Memory B cell (primary cell): ENCODE measurements at regions not wholly inside any gene's neighbourhood (a gene's known extent, or its start where the extent isn't known, plus 50 kb on each side); places are given as distances from the start of the nearest gene placed in this dataset.

Source experiments
- ATAC-seq: fragments of 150-1000 bp; cut with Tn5 transposase; 2 replicates; pipeline ENCODE4 v1.10.0; 2021; ENCODE audit warnings: low read depth, mild to moderate bottlenecking, moderate library complexity
- DNase-seq, 2 donors: peaks; one replicate each; pipeline ENCODE4 v3.0.0; 2022; ENCODE audit warnings: low spot score in 2 of 2
- H3K27ac Mint-ChIP-seq: one replicate; pipeline ENCODE4 v1.8.0; 2022; ENCODE audit warnings: mild to moderate bottlenecking, moderate library complexity, mixed read lengths
- H3K27me3 Mint-ChIP-seq: one replicate; pipeline ENCODE4 v1.8.0; 2022; ENCODE audit warnings: mixed read lengths
- H3K36me3 Mint-ChIP-seq: one replicate; pipeline ENCODE4 v1.8.0; 2022; ENCODE audit warnings: mild to moderate bottlenecking, mixed read lengths
- H3K4me1 Mint-ChIP-seq: one replicate; pipeline ENCODE4 v1.8.0; 2022; ENCODE audit warnings: mixed read lengths
- H3K4me3 Mint-ChIP-seq: one replicate; pipeline ENCODE4 v1.8.0; 2022; ENCODE audit warnings: mild to moderate bottlenecking, moderate library complexity, mixed read lengths
- H3K9me3 Mint-ChIP-seq: one replicate; pipeline ENCODE4 v1.8.0; 2022; ENCODE audit warnings: mixed read lengths

DNA sequence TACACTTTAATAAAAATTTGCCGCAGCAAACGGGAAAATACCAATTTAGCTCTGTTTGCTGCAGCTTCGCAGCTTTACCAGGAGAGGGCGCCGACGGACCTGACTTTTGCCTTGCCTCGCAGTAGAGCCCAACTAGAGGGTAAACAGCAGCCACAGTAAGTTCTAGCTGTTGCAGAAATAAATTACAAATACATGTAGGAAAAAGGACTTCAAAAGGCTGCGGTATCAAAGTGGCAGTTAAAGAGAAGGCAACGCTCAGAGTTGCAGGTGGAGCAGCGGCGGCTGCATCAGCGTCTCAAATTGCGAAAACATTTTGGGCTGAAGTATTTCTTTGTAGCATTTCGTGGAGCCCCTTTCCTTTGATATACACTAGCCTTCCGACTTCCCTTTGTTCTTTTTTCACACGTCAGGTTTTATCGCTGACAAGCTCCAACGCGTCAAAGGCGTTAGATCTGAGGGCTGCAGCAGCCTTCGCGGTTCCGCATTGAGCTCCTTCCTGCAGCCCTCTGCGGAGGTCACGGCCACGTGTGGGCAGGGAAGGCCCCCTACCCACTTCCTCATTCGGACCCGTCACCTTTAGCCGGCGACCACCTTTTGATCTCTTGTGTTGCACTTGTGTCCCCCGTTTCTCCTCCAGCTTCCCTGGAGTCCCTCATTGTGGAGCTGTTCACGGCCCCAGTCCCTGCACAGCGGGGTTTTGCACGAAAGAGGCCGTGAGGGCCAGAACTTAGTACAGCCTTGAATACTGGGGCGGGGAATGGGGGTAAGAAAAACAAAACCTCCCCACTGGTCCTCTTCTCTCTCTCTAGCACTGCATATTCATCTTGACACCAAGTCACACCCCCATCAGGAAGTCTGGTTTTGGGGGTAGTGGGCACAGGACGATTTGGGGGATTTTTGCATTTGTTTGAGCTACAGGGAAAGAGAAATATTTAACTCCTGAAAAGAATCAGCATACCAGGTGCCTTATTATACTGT, 72.8 kb downstream of the S1PR1 start:
- H3K36me3 Mint-ChIP-seq = peaks cover 20% of the 10 kb centered on the region
- H3K27me3 Mint-ChIP-seq = no peaks in the 10 kb centered on the region
- ATAC-seq = peak; percentile 81
- peak overlapping the region; percentile 89 for H3K4me3 Mint-ChIP-seq
- H3K27ac Mint-ChIP-seq = peak overlapping the region; percentile 90
- DNase-seq = peak; percentile 65 to 70
- peaks cover 61% of the 10 kb centered on the region for H3K4me1 Mint-ChIP-seq
- H3K9me3 Mint-ChIP-seq = no peaks in the 10 kb centered on the region

DNA sequence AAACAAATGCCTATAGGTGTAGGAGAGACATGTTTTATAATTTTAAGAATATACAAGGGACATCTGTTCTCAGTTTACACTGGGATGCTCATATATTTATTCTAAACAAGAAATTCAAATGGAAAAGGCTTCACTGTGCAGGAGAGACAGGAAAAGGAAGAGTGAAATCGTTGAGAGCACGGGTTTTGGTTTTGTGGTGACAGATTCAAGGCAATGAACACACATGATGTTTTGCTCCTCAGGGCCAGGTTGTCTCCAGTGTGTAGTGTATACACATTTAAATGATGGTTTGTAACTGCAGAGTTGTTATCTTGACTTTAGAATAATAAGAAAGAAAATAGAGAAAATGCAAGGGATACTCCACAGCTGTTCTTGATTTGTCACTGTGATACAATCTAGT, 73.7 kb downstream of the S1PR1 start:
- Mint-ChIP-seq H3K4me3 (peak overlapping the region; percentile 89), H3K27ac (peak overlapping the region; percentile 90), H3K27me3 (no peaks in the 10 kb centered on the region), H3K4me1 (peaks cover 59% of the 10 kb centered on the region), H3K9me3 (no peaks in the 10 kb centered on the region), H3K36me3 (peaks cover 13% of the 10 kb centered on the region)
- no peak for ATAC-seq
- no peak for DNase-seq

DNA sequence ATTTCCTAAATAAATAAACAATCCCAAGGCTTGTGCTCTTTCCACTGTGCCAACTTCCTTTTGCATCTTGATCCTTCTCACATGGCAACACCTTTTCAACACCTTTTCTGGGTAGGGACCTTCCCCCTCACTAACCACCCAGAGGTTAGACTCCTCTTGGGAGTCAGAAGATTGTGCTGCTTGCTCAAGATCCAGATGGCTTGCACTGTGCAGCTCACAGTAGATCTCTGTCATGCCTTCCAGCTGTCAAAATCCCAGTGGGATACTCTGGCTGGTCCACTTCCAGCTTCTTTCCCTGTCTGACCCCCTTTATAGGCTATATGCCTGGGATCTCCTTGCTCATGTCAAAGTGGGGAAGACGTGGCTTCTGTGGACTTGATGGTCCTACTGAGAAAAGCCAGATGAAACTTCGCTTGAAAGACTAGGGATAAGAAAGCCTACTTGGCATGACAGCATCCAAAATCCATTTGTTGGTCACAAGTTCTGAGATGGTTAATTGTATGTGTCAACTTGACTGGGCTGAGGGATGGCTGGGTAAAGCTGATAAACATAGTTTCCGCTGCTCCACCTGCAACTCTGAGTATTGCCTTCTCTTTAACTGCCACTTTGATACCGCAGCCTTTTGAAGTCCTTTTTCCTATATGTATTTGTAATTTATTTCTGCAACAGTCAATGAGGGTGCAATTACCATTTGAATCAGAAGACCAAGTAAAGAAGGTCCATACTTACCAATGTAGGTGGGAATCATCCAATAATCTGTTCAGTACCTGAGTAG, 74.5 kb downstream of the S1PR1 start:
- Mint-ChIP-seq H3K4me3 (no peak overlapping the region), H3K36me3 (peaks cover 11% of the 10 kb centered on the region), H3K4me1 (peaks cover 57% of the 10 kb centered on the region), H3K27ac (peak overlapping the region; percentile 90), H3K9me3 (no peaks in the 10 kb centered on the region), H3K27me3 (no peaks in the 10 kb centered on the region)
- ATAC-seq (no peak), DNase-seq (no peak)

DNA sequence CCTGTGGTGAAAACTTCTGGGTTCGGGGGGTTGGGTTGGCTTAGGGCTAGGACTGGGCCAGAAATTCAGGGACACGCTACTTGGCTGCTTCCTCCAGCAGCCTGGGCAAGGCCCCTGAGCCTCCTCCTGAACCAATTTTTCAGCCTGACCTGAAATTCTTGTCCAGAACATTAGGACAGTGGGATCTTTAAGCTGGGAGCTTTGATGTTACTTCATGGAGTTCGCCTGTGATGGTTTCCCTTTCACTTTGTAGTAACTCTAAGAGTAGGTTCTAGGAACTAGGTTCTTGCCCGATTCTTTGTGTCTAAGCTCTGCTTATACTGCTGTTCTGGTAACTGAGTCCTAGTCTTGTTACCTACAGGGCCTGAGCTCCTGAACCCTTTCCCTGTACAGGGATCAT, 75.3 kb downstream of the S1PR1 start:
- H3K9me3 Mint-ChIP-seq = no peaks in the 10 kb centered on the region
- peak overlapping the region; percentile 90 for H3K27ac Mint-ChIP-seq
- no peak for DNase-seq
- peaks cover 4% of the 10 kb centered on the region for H3K36me3 Mint-ChIP-seq
- ATAC-seq = no peak
- peak overlapping the region; percentile 8 for H3K4me3 Mint-ChIP-seq
- peaks cover 56% of the 10 kb centered on the region for H3K4me1 Mint-ChIP-seq
- no peaks in the 10 kb centered on the region for H3K27me3 Mint-ChIP-seq

DNA sequence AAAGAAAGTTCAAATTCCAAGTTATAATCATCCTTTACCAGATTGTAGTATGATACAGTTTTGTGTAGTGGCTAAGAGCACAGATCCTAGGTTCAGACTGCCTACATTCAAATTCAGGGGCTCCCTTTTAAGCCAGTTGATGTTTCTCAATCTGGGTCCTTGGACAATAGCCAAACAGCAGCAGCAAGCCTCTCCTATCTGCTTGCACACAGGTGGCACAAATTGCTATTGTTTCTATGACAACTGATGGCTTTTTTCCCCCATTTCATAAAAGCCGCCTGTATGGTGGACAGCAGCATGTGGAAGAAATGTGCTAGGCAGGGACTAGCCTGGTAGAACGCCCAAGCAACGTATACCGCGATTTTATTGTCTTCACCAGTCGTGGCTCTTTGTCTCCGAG, 76.5 kb downstream of the S1PR1 start:
- peaks cover 44% of the 10 kb centered on the region for H3K4me1 Mint-ChIP-seq
- no peaks in the 10 kb centered on the region for H3K27me3 Mint-ChIP-seq
- H3K36me3 Mint-ChIP-seq = no peaks in the 10 kb centered on the region
- no peak for DNase-seq
- ATAC-seq = no peak
- no peaks in the 10 kb centered on the region for H3K9me3 Mint-ChIP-seq
- H3K27ac Mint-ChIP-seq = peak overlapping the region; percentile 90
- H3K4me3 Mint-ChIP-seq = no peak overlapping the region

DNA sequence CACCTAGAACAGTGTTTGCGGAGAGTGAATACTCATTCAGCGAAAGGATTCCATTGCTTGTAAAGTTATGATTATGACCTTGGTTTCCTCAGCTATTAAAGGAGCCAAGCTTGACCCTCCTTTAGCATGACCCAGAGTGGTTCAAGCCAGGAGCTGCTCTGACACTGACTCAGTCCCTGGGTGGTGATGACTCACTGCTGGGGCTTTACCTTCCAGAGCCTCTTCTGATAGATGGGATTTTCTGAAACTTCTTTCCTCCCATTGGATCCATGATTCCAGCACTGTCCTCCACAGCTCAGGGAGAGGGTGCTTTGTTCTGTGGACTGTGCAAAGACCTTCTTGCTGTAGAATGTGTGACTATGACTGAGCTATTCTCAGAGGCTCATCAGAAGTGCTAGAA, 77.4 kb downstream of the S1PR1 start:
- Mint-ChIP-seq H3K27me3 (no peaks in the 10 kb centered on the region), H3K4me3 (no peak overlapping the region), H3K27ac (peak overlapping the region; percentile 90), H3K36me3 (no peaks in the 10 kb centered on the region), H3K4me1 (peaks cover 39% of the 10 kb centered on the region), H3K9me3 (no peaks in the 10 kb centered on the region)
- no peak for DNase-seq
- no peak for ATAC-seq

DNA sequence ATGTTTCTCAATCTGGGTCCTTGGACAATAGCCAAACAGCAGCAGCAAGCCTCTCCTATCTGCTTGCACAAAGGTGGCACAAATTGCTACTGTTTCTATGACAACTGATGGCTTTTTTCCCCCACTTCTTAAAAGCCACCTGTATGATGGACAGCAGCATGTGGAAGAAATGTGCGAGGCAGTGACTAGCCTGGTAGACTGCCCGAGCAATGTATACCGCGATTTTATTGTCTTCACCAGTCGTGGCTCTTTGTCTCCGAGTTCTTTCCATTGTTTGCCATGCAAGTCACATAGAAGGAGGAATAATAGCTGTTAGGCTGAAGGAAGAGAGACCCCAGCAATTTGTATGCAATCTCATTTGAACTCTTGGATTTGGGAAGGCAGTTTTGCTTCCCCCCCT, 79.4 kb downstream of the S1PR1 start:
- Mint-ChIP-seq H3K36me3 (no peaks in the 10 kb centered on the region), H3K27ac (no peak overlapping the region)

DNA sequence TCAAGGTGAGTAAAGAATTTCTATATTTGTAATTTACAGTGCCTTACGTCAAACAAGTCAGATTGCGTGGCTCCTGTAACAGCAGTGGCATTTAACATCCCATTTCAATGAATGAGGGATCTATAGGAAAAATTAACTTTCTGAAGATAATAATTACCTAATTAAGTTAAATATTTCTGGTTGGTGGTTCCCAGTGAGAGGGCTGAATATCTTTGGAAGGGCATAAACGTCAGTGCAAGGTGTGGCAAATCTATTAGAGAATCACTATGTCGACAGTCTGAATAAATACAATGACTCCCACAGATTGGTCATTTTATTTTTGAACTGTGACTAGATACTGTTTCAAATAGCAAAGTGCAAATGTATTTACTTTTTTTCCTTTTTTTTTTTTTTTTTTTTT, 80.0 kb downstream of the S1PR1 start:
- H3K9me3 Mint-ChIP-seq = no peaks in the 10 kb centered on the region
- no peak for ATAC-seq
- H3K27ac Mint-ChIP-seq = no peak overlapping the region
- H3K27me3 Mint-ChIP-seq = no peaks in the 10 kb centered on the region
- H3K4me1 Mint-ChIP-seq = peaks cover 17% of the 10 kb centered on the region
- no peak for DNase-seq
- H3K4me3 Mint-ChIP-seq = no peak overlapping the region
- no peaks in the 10 kb centered on the region for H3K36me3 Mint-ChIP-seq

More for the DNA sequence above, 79.4 kb downstream of the S1PR1 start:
- H3K4me3 Mint-ChIP-seq = no peak overlapping the region
- H3K27me3 Mint-ChIP-seq = no peaks in the 10 kb centered on the region
- no peaks in the 10 kb centered on the region for H3K9me3 Mint-ChIP-seq
- no peak for DNase-seq
- peaks cover 19% of the 10 kb centered on the region for H3K4me1 Mint-ChIP-seq
- ATAC-seq = no peak

DNA sequence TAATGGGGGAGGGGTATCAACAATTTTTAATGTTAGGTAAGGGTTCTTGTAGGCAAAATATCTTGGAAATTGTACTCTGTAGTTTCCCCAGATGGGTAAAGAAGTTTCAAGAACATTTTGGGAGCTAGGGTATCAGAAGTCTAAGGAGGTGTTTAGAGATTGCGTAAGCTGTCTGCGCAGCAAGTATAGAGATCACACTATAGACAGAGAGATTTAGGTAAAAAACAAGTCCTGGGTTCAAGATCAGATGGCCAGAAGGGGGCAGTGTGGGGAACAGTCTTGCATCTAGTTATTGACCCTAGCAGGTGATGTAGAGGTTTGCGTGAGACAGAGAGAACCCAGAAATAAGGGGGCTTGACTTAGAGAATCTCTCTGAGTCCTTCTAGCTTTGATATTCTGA, 80.8 kb downstream of the S1PR1 start:
- Mint-ChIP-seq H3K36me3 (no peaks in the 10 kb centered on the region), H3K27ac (no peak overlapping the region), H3K4me1 (peaks cover 15% of the 10 kb centered on the region), H3K27me3 (no peaks in the 10 kb centered on the region), H3K9me3 (no peaks in the 10 kb centered on the region), H3K4me3 (no peak overlapping the region)
- ATAC-seq (no peak), DNase-seq (no peak)

DNA sequence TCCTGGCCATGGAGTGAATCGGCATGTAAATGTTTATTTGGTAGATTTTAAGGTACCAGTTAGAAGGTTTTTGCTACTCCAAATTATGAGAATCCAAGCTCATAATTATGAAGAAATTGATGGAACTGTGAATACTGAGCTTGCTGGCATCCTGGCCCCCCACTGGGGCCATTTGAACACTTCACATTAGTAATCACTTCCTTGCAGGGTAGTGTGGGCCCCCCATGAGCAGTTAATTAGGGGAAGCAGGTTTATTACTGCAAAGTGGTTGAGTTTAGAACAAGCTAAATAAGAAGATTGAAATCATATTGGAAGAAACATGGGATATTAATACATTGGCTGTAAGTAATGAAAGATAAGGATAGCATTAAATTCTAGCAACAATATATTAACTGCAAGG, 86.7 kb downstream of the S1PR1 start:
- Mint-ChIP-seq H3K27me3 (peaks cover 2% of the 10 kb centered on the region), H3K27ac (no peak overlapping the region), H3K9me3 (no peaks in the 10 kb centered on the region)

DNA sequence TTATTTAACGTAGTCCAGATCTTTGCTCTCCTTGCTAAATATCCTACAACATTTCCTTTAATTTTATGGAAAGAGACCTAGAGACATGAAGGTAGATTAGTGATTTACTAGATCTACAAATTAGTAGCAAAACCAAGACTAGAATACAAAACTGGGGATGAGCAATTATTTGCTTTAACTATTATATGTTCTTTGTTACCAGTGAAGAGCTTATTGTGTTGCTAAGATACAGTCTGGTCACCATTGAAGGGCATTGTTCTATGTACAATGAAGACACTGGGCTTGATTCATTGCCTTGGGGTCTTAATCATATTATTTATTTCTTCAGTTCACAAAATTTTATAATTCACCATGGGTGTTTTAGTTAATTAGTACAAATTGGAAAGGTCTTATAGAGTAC, 88.3 kb downstream of the S1PR1 start:
- no peak overlapping the region for H3K4me3 Mint-ChIP-seq
- H3K27ac Mint-ChIP-seq = no peak overlapping the region
- peaks cover 9% of the 10 kb centered on the region for H3K4me1 Mint-ChIP-seq
- H3K9me3 Mint-ChIP-seq = no peaks in the 10 kb centered on the region
- peaks cover 2% of the 10 kb centered on the region for H3K27me3 Mint-ChIP-seq
- no peaks in the 10 kb centered on the region for H3K36me3 Mint-ChIP-seq
- no peak for DNase-seq
- no peak for ATAC-seq

More for the DNA sequence above, 86.7 kb downstream of the S1PR1 start:
- ATAC-seq (no peak), DNase-seq (no peak)
- no peaks in the 10 kb centered on the region for H3K36me3 Mint-ChIP-seq
- H3K4me3 Mint-ChIP-seq = no peak overlapping the region
- peaks cover 9% of the 10 kb centered on the region for H3K4me1 Mint-ChIP-seq

DNA sequence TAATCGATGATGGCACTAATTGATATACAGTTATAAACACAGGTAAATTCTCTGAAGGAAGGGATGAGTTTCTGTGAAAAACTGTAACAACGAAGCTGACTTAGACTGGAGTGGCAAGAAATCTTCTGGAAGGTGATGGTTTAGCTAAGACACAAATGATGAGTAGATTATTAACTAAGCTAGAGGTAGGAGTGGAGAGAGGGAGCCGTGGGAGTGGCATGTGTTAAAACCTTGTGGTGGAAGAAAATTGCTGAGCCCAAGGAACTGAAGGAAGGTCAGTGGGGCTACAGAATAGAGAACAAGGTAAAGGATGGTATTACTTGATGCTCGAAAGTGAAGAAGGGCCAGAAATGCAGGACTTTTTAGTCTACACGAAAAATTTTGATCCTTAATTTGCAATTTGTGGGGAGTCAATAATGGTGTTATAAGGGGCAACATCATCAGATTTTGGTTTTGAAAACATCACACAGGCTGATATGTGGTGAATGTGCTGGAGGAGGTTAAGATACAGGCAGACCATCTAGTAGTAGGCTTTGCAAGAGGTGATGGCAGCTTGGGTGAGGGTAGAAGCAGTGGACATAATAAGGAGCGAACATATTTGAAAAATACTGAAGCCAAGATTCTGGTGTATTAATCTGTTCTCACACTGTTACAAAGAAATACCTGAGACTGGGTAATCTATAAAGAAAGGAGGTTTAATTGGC, 93.8 kb downstream of the S1PR1 start:
- Mint-ChIP-seq H3K27me3 (peaks cover 3% of the 10 kb centered on the region), H3K9me3 (peaks cover 12% of the 10 kb centered on the region), H3K4me3 (no peak overlapping the region), H3K4me1 (peaks cover 2% of the 10 kb centered on the region), H3K36me3 (peaks cover 17% of the 10 kb centered on the region), H3K27ac (peak overlapping the region; percentile 12)
- DNase-seq = no peak
- no peak for ATAC-seq

DNA sequence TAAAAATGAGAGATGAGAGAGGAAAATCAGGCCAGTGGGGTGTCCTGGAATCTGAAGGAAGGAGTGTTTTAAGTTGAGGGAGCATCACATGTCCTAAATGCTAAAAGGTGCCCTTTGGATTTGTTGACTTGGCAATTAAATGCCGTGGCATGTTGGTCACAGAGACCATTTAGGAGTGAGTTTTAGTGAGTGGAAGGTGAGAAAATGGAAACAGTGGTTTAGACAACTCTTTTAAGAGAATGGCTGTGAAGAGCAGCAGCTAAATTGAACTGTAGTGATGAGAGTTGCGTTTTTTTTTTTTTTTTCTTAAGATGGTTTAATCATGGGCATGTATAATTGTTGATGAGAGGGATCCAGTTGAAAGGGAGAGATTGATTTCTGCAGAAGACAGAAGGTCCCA, 95.0 kb downstream of the S1PR1 start:
- DNase-seq (no peak), ATAC-seq (no peak)
- H3K36me3 Mint-ChIP-seq = peaks cover 17% of the 10 kb centered on the region
- no peak overlapping the region for H3K27ac Mint-ChIP-seq
- peaks cover 12% of the 10 kb centered on the region for H3K9me3 Mint-ChIP-seq
- peaks cover 1% of the 10 kb centered on the region for H3K27me3 Mint-ChIP-seq
- H3K4me1 Mint-ChIP-seq = peaks cover 2% of the 10 kb centered on the region
- no peak overlapping the region for H3K4me3 Mint-ChIP-seq

DNA sequence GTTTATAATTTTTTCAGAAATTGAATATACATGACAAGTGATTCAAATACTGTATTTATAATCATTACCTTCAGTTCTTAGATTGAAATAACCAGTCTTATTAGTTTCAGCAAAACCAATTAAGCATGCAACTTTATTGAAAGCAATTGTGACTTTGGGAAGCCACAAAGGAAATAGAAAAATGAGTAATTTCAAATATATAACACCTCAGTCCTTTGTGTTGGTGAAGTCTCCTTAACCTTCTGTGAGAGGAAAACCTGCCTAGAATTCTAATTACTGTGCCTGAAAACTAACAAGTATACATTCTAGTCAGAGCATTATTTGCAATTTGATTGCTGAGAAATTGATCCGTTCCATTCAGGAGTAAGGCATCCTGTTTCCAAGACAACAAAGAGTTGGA, 95.8 kb downstream of the S1PR1 start:
- peaks cover 17% of the 10 kb centered on the region for H3K36me3 Mint-ChIP-seq
- H3K4me1 Mint-ChIP-seq = peaks cover 2% of the 10 kb centered on the region

More for the DNA sequence above, 95.8 kb downstream of the S1PR1 start:
- peaks cover 1% of the 10 kb centered on the region for H3K27me3 Mint-ChIP-seq
- no peak overlapping the region for H3K27ac Mint-ChIP-seq
- ATAC-seq (no peak), DNase-seq (no peak)
- peaks cover 12% of the 10 kb centered on the region for H3K9me3 Mint-ChIP-seq
- H3K4me3 Mint-ChIP-seq = no peak overlapping the region
